Activated CD4-positive, alpha-beta T cell treated with anti-CD3 and anti-CD28 coated beads, Interleukin-2, amount 10 ng/mL, durations not matched to agents 7 days and 5 days (primary cell): ENCODE measurements at regions not wholly inside any gene's neighbourhood (a gene's known extent, or its start where the extent isn't known, plus 50 kb on each side); places are given as distances from the start of the nearest gene placed in this dataset.

ENCODE experiments used
- CTCF ChIA-PET: fragments of 350-600 bp; sonication (Branson Sonifier 250); formaldehyde crosslinking; loops from one replicate; lab custom pipeline; 2021; ENCODE audit warnings: antibody characterized with exemption; lab: Charles Lee
- POLR2A ChIA-PET: fragments of 350-600 bp; sonication (Branson Sonifier 250); formaldehyde crosslinking; loops from one replicate; lab custom pipeline; 2021; ENCODE audit warnings: antibody characterized with exemption; lab: Charles Lee
- DNase-seq: peaks from one replicate; pipeline ENCODE4 v3.0.0-alpha.2; 2020
- H3K27ac Mint-ChIP-seq: one replicate; pipeline ENCODE4 v1.8.0; 2021; ENCODE audit warnings: mild to moderate bottlenecking, moderate library complexity, mixed read lengths
- H3K27me3 Mint-ChIP-seq: one replicate; pipeline ENCODE4 v1.8.0; 2021; ENCODE audit warnings: mixed read lengths
- H3K36me3 Mint-ChIP-seq: one replicate; pipeline ENCODE4 v1.8.0; 2021; ENCODE audit warnings: low read depth, mixed read lengths
- H3K4me1 Mint-ChIP-seq: one replicate; pipeline ENCODE4 v1.8.0; 2021; ENCODE audit warnings: mixed read lengths
- H3K4me3 Mint-ChIP-seq: one replicate; pipeline ENCODE4 v1.8.0; 2021; ENCODE audit warnings: mild to moderate bottlenecking, moderate library complexity, mixed read lengths
- H3K9me3 Mint-ChIP-seq: one replicate; pipeline ENCODE4 v1.8.0; 2021; ENCODE audit warnings: mixed read lengths

DNA sequence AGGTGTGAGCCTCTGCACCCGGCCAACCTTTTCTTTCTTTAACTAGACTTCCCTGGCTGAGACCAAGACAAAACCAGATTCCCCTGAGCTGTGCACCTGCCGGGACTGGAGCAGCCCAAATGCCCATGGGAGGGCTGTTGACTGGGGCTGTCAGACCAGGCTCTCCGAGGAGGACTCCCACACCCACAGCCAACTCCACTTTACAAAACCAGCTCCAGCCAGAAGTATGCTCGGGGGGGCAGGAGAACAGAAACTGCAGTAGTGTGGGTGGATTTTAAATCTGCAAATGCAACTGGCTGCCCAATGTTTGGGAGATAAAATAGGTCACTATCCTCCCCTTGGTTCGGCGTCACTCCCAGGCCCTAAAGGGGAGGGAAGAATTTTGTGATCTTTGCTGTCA is 78.5 kb downstream of the VCPKMT start:
- Mint-ChIP-seq H3K9me3 (no peaks in the 10 kb centered on the region), H3K27me3 (no peaks in the 10 kb centered on the region), H3K27ac (peak overlapping the region; percentile 96), H3K4me1 (peaks cover 70% of the 10 kb centered on the region), H3K36me3 (peaks cover 65% of the 10 kb centered on the region), H3K4me3 (peak overlapping the region; percentile 48)
- CTCF ChIA-PET = interaction anchor here (0.8 to 6.0 kb wide), 13 partner anchors 11 to 185 kb away, joined by 3 to 30 read pairs (median 6); partner anchors contain the start of gene NEMF
- POLR2A ChIA-PET = interaction anchor here (0.5 to 1.4 kb wide), 5 partner anchors 24 to 175 kb away, joined by 3 to 24 read pairs (median 3); no protein-coding TSS in a partner anchor
- DNase-seq = no peak

DNA sequence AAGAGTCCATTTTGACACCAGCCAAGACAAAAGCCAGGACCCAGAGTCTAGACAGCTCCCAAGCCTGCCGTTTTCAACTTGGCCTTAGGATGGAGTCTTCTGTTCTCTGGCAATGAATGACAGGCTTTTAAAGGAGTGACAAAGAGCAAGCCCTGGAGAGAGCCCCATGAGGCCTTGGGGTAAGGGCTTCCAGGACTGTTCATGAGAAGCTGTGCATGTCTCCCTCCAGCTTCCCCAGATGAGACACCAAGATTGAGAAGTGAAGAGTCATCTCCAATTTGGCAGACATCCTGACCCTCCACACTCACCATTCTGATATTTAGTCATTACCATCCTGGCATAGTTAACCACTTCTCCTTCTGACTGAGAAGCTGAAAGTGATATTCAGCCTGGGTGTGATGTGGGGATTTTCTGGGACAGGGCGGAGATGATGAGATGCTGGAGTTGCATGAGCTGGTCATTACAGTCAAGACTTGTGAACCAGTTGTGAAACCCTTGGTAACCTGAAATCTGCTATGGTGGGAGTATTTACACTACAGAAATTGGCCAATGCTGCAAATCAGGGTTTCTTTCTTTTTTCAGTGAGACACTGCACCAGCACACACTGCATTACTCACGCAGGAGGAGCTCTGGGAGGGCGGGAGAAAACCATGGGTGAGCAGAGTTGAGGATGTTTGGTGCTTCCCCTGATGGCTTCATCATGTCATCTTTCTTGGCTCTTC is 77.8 kb downstream of the VCPKMT start:
- DNase-seq = peak; percentile 46
- Mint-ChIP-seq H3K9me3 (no peaks in the 10 kb centered on the region), H3K27me3 (no peaks in the 10 kb centered on the region), H3K4me3 (peak overlapping the region; percentile 48), H3K36me3 (peaks cover 65% of the 10 kb centered on the region), H3K27ac (peak overlapping the region; percentile 96), H3K4me1 (peaks cover 74% of the 10 kb centered on the region)
- ChIA-PET CTCF (interaction anchor here (0.8 to 6.0 kb wide), 13 partner anchors 10 to 186 kb away, joined by 3 to 30 read pairs (median 6); partner anchors contain the start of gene NEMF), POLR2A (interaction anchor here (0.5 to 1.4 kb wide), 11 partner anchors 23 to 176 kb away, joined by 3 to 24 read pairs (median 3); no protein-coding TSS in a partner anchor)

DNA sequence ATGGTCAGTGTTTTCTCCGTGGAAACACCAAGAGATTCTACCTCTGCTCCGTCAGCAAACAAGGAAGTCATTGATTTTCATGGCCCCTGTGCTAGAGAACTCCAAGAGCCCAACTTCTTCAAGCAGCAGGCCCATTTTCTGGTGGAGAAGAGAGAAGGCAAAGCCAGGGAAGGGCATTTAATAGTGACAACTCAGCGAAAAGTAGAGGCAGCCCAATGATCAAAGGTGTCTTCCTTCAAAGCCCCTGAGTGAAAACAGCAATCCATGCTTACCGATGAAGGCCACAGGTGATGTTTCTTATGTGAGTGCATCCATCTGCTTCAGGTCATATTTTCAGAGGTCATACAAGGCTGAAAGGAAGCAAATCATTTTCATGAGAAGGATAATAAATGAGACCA is 77.3 kb downstream of the VCPKMT start:
- DNase-seq = no peak
- Mint-ChIP-seq H3K36me3 (peaks cover 60% of the 10 kb centered on the region), H3K27ac (peak overlapping the region; percentile 96), H3K4me3 (peak overlapping the region; percentile 48), H3K4me1 (peaks cover 74% of the 10 kb centered on the region), H3K9me3 (no peaks in the 10 kb centered on the region), H3K27me3 (no peaks in the 10 kb centered on the region)
- ChIA-PET CTCF (interaction anchor here (1.0 to 6.0 kb wide), 8 partner anchors 11 to 187 kb away, joined by 4 to 30 read pairs (median 6); partner anchors contain the start of gene NEMF), POLR2A (interaction anchor here (0.6 to 1.4 kb wide), 6 partner anchors 23 to 53 kb away, joined by 3 to 24 read pairs (median 3); no protein-coding TSS in a partner anchor)

DNA sequence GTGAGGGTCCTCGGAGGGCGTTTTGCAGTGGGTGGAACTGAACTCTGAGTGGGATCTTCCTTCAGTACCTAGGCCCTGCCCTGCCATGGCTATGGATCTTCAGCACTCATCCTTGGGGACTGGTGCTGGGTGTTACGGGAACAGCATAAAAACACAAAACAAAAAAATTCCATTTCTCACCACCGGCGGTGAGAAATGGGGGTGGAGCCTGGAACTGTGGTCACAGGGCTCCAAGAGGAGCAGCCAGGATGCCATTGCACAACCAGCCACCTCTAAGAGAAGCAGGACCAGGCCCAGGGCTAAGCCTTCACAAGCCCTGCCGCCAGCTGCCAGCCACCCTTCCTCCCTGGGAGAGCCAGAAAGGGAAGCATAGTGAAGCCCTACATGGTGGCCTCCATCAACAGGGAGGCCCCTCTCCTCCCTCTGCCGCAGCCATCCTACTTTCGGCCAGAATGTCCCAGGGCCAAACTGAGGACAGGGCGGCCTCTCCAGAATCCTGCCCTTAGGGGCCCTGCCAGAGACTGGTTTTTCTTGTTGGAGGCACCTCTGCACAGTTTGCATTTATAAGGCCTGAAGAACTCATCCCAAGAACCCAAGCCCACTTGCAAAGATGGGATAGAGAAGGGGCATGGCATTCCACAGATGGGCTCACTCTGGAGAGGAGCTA is 76.5 kb downstream of the VCPKMT start:
- Mint-ChIP-seq H3K27ac (peak overlapping the region; percentile 96), H3K27me3 (no peaks in the 10 kb centered on the region), H3K4me3 (peak overlapping the region; percentile 64), H3K9me3 (no peaks in the 10 kb centered on the region), H3K4me1 (peaks cover 77% of the 10 kb centered on the region), H3K36me3 (peaks cover 55% of the 10 kb centered on the region)
- CTCF ChIA-PET = interaction anchor here (0.9 to 6.0 kb wide), 4 partner anchors 16 to 178 kb away, joined by 3 to 30 read pairs (median 5); no protein-coding TSS in a partner anchor
- no peak for DNase-seq
- POLR2A ChIA-PET = interaction anchor here (1.0 kb wide), 1 partner anchor 37 kb away, joined by 3 read pairs; no protein-coding TSS in a partner anchor

DNA sequence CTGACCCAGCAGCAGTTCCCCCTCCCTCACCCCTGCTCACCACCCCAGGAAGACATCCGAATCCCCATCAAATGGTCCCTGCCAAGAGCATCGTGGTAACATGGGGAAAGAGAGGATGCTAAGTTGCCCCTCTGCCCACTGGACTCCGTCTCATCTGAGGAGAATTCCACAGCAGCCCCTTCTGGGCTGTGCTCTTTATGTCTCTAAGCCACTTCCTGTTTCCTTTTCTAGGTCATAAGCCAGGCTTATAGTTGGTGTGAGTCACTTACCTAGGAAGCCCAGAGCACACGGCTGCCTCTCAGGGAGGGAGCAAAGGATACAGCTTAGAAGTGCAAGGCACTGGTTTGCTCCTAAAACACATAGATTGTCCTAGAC is 76.0 kb downstream of the VCPKMT start:
- H3K4me1 Mint-ChIP-seq = peaks cover 78% of the 10 kb centered on the region
- H3K27me3 Mint-ChIP-seq = no peaks in the 10 kb centered on the region
- no peaks in the 10 kb centered on the region for H3K9me3 Mint-ChIP-seq
- H3K36me3 Mint-ChIP-seq = peaks cover 54% of the 10 kb centered on the region
- ChIA-PET POLR2A (interaction anchor here (0.7 to 1.0 kb wide), 2 partner anchors 22 to 37 kb away, joined by 3 to 5 read pairs; no protein-coding TSS in a partner anchor), CTCF (interaction anchor here (0.6 to 6.0 kb wide), 4 partner anchors 15 to 179 kb away, joined by 3 to 30 read pairs (median 4); no protein-coding TSS in a partner anchor)
- DNase-seq = peak; percentile 56
- H3K4me3 Mint-ChIP-seq = peak overlapping the region; percentile 64
- H3K27ac Mint-ChIP-seq = peak overlapping the region; percentile 96

DNA sequence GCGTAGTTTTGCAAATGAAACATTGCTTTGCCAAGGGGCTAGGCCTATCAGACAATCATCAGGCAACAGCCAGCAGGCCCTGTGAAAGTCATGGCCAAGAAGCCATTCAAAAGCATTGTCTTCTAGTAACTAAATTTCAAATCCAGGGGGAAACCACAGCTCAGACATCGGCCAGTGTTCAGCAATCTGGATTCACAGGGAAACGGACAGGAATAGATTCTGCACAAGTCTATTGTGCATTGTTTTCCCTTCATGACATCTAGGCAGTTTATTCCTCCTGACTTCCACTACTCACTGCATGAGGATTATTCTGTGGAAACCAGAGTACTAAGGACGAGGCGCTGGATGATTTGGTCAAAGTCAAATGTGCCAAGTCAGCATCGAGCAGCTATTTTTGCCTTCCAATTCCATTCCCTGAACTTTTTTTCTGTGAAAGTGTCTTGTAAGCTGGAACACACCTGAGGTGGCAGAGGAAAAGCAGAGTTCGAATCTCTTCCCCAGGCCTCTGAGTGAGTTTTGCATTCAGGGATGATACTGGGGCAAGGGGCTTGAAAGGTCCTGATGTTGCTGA is 75.4 kb downstream of the VCPKMT start:
- Mint-ChIP-seq H3K4me1 (peaks cover 82% of the 10 kb centered on the region), H3K27ac (peak overlapping the region; percentile 96), H3K4me3 (no peak overlapping the region), H3K27me3 (no peaks in the 10 kb centered on the region), H3K9me3 (peaks cover 3% of the 10 kb centered on the region), H3K36me3 (peaks cover 59% of the 10 kb centered on the region)
- POLR2A ChIA-PET = interaction anchor here (0.7 to 1.0 kb wide), 2 partner anchors 21 to 38 kb away, joined by 3 to 5 read pairs; no protein-coding TSS in a partner anchor
- DNase-seq = no peak
- CTCF ChIA-PET = interaction anchor here (0.6 to 6.0 kb wide), 4 partner anchors 15 to 180 kb away, joined by 3 to 30 read pairs (median 4); no protein-coding TSS in a partner anchor

DNA sequence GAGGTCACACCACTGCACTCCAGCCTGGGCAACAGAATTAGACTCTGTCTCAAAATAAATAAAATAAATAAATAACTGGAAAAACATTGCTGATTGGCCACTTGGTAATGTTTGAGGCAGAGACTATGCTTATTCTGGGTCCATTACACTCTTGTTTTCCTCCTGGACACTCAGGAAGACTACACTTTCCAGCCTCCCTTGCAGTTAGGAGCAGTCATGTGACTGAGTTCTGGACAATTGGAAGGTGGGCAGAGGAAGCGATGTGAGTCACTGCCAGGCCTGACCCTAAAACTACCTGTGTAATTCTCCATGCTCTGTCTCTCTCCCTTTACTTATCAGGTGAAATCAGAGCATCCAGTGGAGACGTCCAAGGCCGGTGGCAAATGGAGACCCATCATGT is 74.4 kb downstream of the VCPKMT start:
- no peak overlapping the region for H3K4me3 Mint-ChIP-seq
- H3K27ac Mint-ChIP-seq = peak overlapping the region; percentile 11
- ChIA-PET CTCF (no interaction called here), POLR2A (no interaction called here)
- H3K9me3 Mint-ChIP-seq = peaks cover 4% of the 10 kb centered on the region
- H3K27me3 Mint-ChIP-seq = no peaks in the 10 kb centered on the region
- DNase-seq = no peak
- peaks cover 57% of the 10 kb centered on the region for H3K36me3 Mint-ChIP-seq
- H3K4me1 Mint-ChIP-seq = peaks cover 86% of the 10 kb centered on the region

DNA sequence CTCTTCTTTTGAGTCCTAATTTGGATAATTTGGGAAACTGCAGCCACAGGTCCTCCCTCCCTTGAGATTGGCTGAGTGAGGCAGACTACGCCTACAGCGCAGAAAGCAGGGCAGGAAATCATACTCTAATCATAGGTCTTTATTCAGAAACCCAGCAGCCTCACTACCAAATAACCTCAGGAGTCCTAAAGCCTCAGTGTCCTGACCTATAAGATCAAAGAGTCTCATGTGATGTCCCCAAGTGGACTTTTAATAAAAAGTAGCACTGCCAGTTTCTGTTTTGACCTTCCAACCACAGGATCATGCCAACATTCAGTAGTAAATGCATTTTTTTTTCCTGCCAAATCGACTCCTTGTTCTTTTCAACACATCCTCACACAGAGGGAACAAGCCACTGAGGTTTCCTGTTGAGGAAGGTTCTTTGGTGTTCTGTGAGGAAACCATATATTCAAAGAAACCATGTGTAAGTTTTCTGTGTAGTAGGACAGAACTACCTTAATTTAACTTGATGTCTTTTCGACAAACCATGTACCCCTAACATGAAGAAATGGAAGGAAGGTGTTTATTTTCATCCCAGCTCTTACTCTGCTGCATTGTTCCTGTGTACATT is 72.2 kb downstream of the VCPKMT start:
- peak; percentile 30 for DNase-seq
- Mint-ChIP-seq H3K9me3 (peaks cover 6% of the 10 kb centered on the region), H3K27ac (peak overlapping the region; percentile 95), H3K4me3 (peak overlapping the region; percentile 34), H3K4me1 (peaks cover 79% of the 10 kb centered on the region), H3K36me3 (peaks cover 50% of the 10 kb centered on the region), H3K27me3 (no peaks in the 10 kb centered on the region)
- POLR2A ChIA-PET = interaction anchor here (0.6 to 1.2 kb wide), 2 partner anchors 18 to 64 kb away, joined by 3 to 4 read pairs; no protein-coding TSS in a partner anchor
- CTCF ChIA-PET = interaction anchor here (0.5 to 5.1 kb wide), 9 partner anchors 16 to 458 kb away, joined by 3 to 39 read pairs (median 3); partner anchors contain the start of gene RPS29

DNA sequence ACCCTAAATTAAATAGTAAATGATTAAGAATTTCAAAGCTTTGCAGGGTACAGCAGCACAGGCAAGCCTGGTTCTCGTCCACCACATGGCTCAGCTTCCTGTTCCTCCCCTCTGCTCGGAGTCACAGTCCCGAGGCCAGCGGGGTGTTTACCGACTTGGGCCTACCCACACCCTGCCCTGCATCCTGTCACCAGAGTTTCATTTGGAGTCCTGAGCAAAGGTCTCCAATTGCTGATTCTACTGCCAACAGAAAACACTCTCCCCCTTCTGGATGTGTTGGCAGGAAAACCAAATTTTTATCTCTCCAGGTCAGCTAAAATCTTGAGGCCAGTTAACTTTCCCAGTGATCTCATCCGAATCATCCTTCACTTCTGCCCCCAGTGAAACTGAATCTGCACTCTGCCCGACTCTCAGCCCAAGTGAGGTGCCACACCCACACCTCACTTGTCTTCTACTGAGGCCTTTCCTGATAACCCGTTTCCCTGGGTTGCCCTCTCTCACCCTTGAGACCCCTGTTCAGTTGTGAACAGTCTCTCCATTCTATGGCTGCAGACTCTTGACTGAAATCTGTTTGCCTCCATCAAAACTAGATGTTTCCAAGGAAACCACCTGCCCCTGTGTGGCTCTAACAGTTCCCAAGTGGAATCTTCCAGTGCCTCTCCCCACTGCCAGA is 71.2 kb downstream of the VCPKMT start:
- DNase-seq = peak; percentile 84
- H3K9me3 Mint-ChIP-seq = peaks cover 9% of the 10 kb centered on the region
- H3K4me3 Mint-ChIP-seq = peak overlapping the region; percentile 4
- ChIA-PET POLR2A (interaction anchor here (0.6 kb wide), 1 partner anchor 65 kb away, joined by 4 read pairs; no protein-coding TSS in a partner anchor), CTCF (interaction anchor here (0.5 to 5.1 kb wide), 9 partner anchors 11 to 459 kb away, joined by 3 to 39 read pairs (median 3); partner anchors contain the start of gene RPS29)
- peaks cover 77% of the 10 kb centered on the region for H3K4me1 Mint-ChIP-seq
- H3K27ac Mint-ChIP-seq = peak overlapping the region; percentile 90
- H3K27me3 Mint-ChIP-seq = no peaks in the 10 kb centered on the region
- peaks cover 54% of the 10 kb centered on the region for H3K36me3 Mint-ChIP-seq

DNA sequence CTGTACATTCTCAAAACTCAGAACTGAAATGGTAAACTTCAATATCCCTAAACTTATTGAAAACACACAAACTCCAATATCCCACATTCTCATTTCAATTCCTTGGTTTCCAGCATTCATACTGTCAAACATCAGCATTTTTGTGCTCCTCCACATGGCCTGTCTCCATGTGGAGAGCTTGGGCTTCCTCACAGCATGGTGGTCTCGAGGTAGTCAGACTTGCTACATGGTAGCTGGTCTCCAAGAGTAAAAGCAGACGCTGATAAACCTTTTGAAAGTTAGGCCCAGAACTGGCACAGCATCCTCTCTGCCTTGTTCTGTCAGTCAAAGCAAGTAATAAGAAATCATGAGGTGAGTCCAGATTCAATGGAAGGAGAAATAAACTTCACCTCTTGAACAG is 70.5 kb downstream of the VCPKMT start:
- H3K36me3 Mint-ChIP-seq = peaks cover 52% of the 10 kb centered on the region
- DNase-seq = no peak
- peak overlapping the region; percentile 90 for H3K27ac Mint-ChIP-seq
- ChIA-PET POLR2A (no interaction called here), CTCF (interaction anchor here (1.6 to 5.1 kb wide), 3 partner anchors 10 to 184 kb away, joined by 3 to 39 read pairs (median 11); no protein-coding TSS in a partner anchor)
- peak overlapping the region; percentile 5 for H3K4me3 Mint-ChIP-seq
- H3K27me3 Mint-ChIP-seq = no peaks in the 10 kb centered on the region
- peaks cover 71% of the 10 kb centered on the region for H3K4me1 Mint-ChIP-seq
- peaks cover 9% of the 10 kb centered on the region for H3K9me3 Mint-ChIP-seq

DNA sequence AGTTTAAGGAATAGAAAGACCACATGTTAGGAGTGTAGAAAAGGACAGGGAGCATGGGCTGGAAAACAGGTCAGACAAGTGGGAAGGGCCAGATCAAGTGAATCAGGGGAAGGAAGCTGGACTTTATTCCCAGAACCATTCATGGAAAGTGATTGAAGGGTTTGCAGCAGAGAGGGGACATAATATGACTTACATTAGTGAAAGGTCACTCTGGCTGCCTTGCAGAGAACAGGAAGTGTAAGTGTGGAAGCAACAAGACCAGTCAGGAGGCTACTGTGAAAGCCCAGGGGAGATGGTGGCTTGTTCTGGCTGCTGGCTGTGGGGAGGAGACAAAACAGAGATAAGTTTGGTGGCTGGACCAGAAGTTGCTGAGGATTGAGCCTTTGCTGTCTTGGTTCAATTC is 69.1 kb downstream of the VCPKMT start:
- Mint-ChIP-seq H3K27ac (peak overlapping the region; percentile 52), H3K4me1 (peaks cover 58% of the 10 kb centered on the region), H3K27me3 (no peaks in the 10 kb centered on the region), H3K36me3 (peaks cover 53% of the 10 kb centered on the region), H3K9me3 (peaks cover 9% of the 10 kb centered on the region), H3K4me3 (no peak overlapping the region)
- POLR2A ChIA-PET = no interaction called here
- no peak for DNase-seq
- CTCF ChIA-PET = interaction anchor here (0.7 to 5.1 kb wide), 3 partner anchors 9 to 185 kb away, joined by 3 to 39 read pairs (median 4); no protein-coding TSS in a partner anchor
